Caco-2 (cell line): ENCODE measurements at regions not wholly inside any gene's neighbourhood (a gene's known extent, or its start where the extent isn't known, plus 50 kb on each side); places are given as distances from the start of the nearest gene placed in this dataset.

Source experiments
- BruUV-seq: library from RNA; stranded (reverse); fragments of 400-500 nt; replicated peaks from 2 replicates; lab custom pipeline; 2021; lab: Mats Ljungman, UMichigan
- CTCF ChIA-PET: fragments of 300-600 bp; sonication (Branson Sonifier 250); formaldehyde crosslinking; loops from one replicate; lab custom pipeline; 2022; ENCODE audit warnings: antibody characterized with exemption; lab: Charles Lee
- POLR2A ChIA-PET: fragments of 300-600 bp; sonication (Branson Sonifier 250); formaldehyde crosslinking; loops from one replicate; lab custom pipeline; 2022; ENCODE audit warnings: antibody characterized with exemption; lab: Charles Lee
- DNase-seq, 2 experiments: peaks; one replicate each; pipeline versions ENCODE4 v3.0.0 to v3.0.0-alpha.2; 2020 to 2022
- H3K27me3 ChIP-seq: replicated peaks from 2 replicates; pipeline ENCODE4 v1.6.0; 2011; ENCODE audit warnings: low read length; ENCODE audit not compliant: control insufficient read depth, insufficient read depth
- H3K36me3 ChIP-seq: 2 replicates; pipeline ENCODE4 v1.5.1; 2011; ENCODE audit warnings: low read length; ENCODE audit not compliant: control insufficient read depth, insufficient read depth
- H3K4me1 ChIP-seq: fragments of 250-450 bp; sonication (Bioruptor Pico); 2 replicates; pipeline ENCODE4 v1.5.1; 2020; ENCODE audit warnings: mild to moderate bottlenecking
- H3K4me3 ChIP-seq: 2 replicates; pipeline ENCODE4 v1.5.1; 2011; ENCODE audit warnings: low read depth, mild to moderate bottlenecking, control low read depth, low read length
- H3K9me3 ChIP-seq: fragments of 250-450 bp; sonication (Bioruptor Pico); 2 replicates; pipeline ENCODE4 v1.5.1; 2020; ENCODE audit warnings: mild to moderate bottlenecking, moderate library complexity
- H3K27ac Mint-ChIP-seq: one replicate; pipeline ENCODE4 v1.8.0; 2022; ENCODE audit warnings: mixed read lengths; ENCODE audit not compliant: unreplicated experiment
- H3K27me3 Mint-ChIP-seq: one replicate; pipeline ENCODE4 v1.8.0; 2022; ENCODE audit warnings: mixed read lengths; ENCODE audit not compliant: insufficient read depth, unreplicated experiment
- H3K36me3 Mint-ChIP-seq: one replicate; pipeline ENCODE4 v1.8.0; 2022; ENCODE audit warnings: mild to moderate bottlenecking, mixed read lengths; ENCODE audit not compliant: insufficient read depth, unreplicated experiment
- H3K4me1 Mint-ChIP-seq: one replicate; pipeline ENCODE4 v1.8.0; 2022; ENCODE audit warnings: low read depth, mixed read lengths; ENCODE audit not compliant: unreplicated experiment
- H3K4me3 Mint-ChIP-seq: one replicate; pipeline ENCODE4 v1.8.0; 2022; ENCODE audit warnings: mild to moderate bottlenecking, moderate library complexity, mixed read lengths; ENCODE audit not compliant: unreplicated experiment
- H3K9me3 Mint-ChIP-seq: one replicate; pipeline ENCODE4 v1.8.0; 2022; ENCODE audit warnings: mixed read lengths; ENCODE audit not compliant: unreplicated experiment
- intact Hi-C: fragments of 100-400 bp; cut with micrococcal nuclease; formaldehyde crosslinking; loops from one replicate; pipeline ENCODE4 v1.10.0; 2022; ENCODE audit not compliant: unreplicated experiment
- TF ChIP-seq, protein P1 (sequence below), 2 experiments: fragments of 200-600 bp in 1 of 2; IDR thresholded peaks; 1 replicate in 1 of 2; 2 replicates in 1 of 2; pipeline versions ENCODE4 v1.5.1 to v1.8.0; 2011 to 2022; ENCODE audit warnings: antibody characterized with exemption in 1 of 2, control low read depth in 1 of 2, inconsistent platforms in 1 of 2, low read depth in 1 of 2, low read length in 1 of 2, mild to moderate bottlenecking in 1 of 2, moderate library complexity in 1 of 2; ENCODE audit not compliant: insufficient read depth in 1 of 2, severe bottlenecking in 1 of 2, unreplicated experiment in 1 of 2

DNA sequence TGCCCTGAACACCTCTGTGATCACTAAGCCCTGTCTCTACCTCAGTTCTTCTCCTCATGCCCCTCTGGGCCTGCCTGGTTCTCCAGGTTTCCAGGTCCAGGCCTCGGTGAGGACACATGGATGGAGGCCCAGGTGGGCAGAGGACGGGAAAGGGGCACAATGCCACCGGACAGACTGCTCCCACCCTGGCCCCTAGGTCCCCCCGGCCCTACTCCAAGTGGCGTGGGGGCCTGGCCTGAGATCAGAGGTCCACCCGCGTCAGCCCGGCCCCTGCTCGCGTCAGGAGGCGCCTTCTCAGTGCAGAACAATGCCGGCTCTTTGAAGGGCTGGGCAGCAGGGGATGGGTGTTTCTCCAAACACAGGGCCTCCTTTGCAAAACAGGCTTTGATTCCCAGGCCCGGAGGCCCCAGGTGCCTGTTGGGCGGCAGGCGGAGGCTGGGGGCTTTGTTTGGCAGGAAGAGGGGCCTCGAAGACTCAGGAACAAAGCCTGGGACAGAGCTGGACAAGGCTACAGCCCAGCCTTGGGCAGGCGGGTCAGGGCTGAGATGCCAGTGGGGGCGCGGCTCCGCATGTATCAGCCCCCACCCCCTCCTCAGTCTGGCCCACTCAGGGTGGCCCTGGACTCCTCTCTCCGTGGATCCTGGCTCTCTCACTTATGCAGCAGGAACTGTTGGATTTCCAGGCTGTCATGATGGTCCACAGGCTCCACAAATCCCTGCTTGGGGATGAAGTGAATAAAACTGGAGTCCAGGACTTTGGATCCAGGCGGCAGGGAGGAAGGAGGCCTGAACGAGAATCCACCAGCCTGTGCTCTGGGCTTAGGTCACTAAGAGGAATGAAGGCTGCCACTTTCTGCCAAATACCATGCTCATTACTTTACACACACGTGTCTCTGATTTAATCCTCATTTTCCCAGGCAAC, 77.4 kb upstream of the SLC2A1 start:
- H3K27me3 Mint-ChIP-seq = no peaks in the 10 kb centered on the region
- intact Hi-C loops = no loop called here
- no peaks in the 10 kb centered on the region for H3K36me3 ChIP-seq
- no peaks in the 10 kb centered on the region for H3K9me3 ChIP-seq
- H3K4me1 Mint-ChIP-seq = peaks cover 24% of the 10 kb centered on the region
- TF ChIP-seq, protein P1, sequence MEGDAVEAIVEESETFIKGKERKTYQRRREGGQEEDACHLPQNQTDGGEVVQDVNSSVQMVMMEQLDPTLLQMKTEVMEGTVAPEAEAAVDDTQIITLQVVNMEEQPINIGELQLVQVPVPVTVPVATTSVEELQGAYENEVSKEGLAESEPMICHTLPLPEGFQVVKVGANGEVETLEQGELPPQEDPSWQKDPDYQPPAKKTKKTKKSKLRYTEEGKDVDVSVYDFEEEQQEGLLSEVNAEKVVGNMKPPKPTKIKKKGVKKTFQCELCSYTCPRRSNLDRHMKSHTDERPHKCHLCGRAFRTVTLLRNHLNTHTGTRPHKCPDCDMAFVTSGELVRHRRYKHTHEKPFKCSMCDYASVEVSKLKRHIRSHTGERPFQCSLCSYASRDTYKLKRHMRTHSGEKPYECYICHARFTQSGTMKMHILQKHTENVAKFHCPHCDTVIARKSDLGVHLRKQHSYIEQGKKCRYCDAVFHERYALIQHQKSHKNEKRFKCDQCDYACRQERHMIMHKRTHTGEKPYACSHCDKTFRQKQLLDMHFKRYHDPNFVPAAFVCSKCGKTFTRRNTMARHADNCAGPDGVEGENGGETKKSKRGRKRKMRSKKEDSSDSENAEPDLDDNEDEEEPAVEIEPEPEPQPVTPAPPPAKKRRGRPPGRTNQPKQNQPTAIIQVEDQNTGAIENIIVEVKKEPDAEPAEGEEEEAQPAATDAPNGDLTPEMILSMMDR (IDR thresholded peaks at IDR 0.05; ENCODE audit: insufficient read depth in 1 of 2, low read depth in 1 of 2, low read length in 1 of 2, severe bottlenecking in 1 of 2, unreplicated experiment in 1 of 2) = no peak
- BruUV-seq = no TSS peak
- POLR2A ChIA-PET = no interaction called here
- H3K4me1 ChIP-seq = peaks cover 71% of the 10 kb centered on the region
- no peaks in the 10 kb centered on the region for H3K27me3 ChIP-seq
- H3K9me3 Mint-ChIP-seq = no peaks in the 10 kb centered on the region
- H3K4me3 Mint-ChIP-seq = no peak overlapping the region
- CTCF ChIA-PET = interaction anchor here (1.3 kb wide), 1 partner anchor 38 kb away, joined by 3 read pairs; no protein-coding TSS in a partner anchor
- no peaks in the 10 kb centered on the region for H3K36me3 Mint-ChIP-seq
- H3K27ac Mint-ChIP-seq = peak overlapping the region; percentile 73
- DNase-seq = peak in 1 of 2 experiments; percentile 42
- H3K4me3 ChIP-seq = no peak overlapping the region

DNA sequence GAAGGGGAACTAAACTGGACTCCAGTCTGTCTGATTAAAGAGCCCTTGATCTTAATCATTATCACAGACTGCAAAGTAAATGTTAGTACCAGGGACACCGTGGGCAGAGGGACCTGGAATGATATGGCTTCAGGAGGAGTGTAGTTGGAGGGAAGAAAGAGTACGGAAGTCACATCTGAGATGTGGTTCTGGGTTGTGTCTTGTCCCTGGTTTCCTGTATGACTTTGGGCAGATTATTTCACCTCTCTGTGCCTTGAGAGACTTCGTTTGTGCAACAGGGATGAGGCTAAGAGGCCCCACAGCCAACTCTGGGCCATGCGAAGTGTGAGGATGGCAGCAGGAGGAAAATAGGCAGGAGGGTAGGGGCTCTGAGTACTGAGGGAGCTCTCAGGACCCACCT, 76.1 kb upstream of the SLC2A1 start:
- CTCF ChIA-PET = no interaction called here
- no peaks in the 10 kb centered on the region for H3K27me3 ChIP-seq
- no peak overlapping the region for H3K4me3 Mint-ChIP-seq
- H3K9me3 Mint-ChIP-seq = no peaks in the 10 kb centered on the region
- H3K4me1 ChIP-seq = peaks cover 68% of the 10 kb centered on the region
- H3K27ac Mint-ChIP-seq = peak overlapping the region; percentile 73
- DNase-seq = no peak
- intact Hi-C loops = no loop called here
- TF ChIP-seq, protein P1 (IDR thresholded peaks at IDR 0.05; ENCODE audit: insufficient read depth in 1 of 2, low read depth in 1 of 2, low read length in 1 of 2, severe bottlenecking in 1 of 2, unreplicated experiment in 1 of 2) = no peak
- H3K36me3 Mint-ChIP-seq = no peaks in the 10 kb centered on the region
- no peaks in the 10 kb centered on the region for H3K9me3 ChIP-seq
- TSS peak; percentile 54 for BruUV-seq
- POLR2A ChIA-PET = interaction anchor here (0.5 kb wide), 1 partner anchor 363 kb away, joined by 4 read pairs; no protein-coding TSS in a partner anchor
- H3K4me3 ChIP-seq = no peak overlapping the region
- H3K36me3 ChIP-seq = no peaks in the 10 kb centered on the region
- peaks cover 23% of the 10 kb centered on the region for H3K4me1 Mint-ChIP-seq
- H3K27me3 Mint-ChIP-seq = no peaks in the 10 kb centered on the region

DNA sequence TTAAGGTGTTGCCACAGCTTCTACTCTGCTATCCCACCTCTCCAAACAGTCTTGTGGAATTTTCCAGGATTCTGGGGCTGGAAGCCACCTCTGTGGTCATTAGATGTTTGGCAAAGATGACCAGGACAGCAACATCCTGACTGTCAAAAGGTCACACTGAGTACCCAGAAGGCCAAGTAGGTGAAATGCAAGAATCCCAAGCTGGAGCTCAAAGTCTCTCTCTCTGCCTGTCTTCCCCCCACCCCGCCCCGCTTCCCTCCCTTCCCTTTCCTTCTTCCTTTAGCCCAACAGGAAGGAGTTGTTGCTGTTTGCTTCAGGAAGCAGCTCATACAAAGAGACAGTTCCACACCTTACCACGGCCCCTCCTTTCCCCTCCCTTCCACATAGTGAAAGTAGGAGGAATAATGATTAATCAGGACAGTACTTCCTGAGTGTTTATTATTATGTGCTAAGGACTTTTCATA, 75.6 kb upstream of the SLC2A1 start:
- intact Hi-C loops = no loop called here
- Mint-ChIP-seq H3K36me3 (no peaks in the 10 kb centered on the region), H3K9me3 (no peaks in the 10 kb centered on the region), H3K4me3 (no peak overlapping the region), H3K27me3 (no peaks in the 10 kb centered on the region), H3K27ac (peak overlapping the region; percentile 73), H3K4me1 (peaks cover 23% of the 10 kb centered on the region)
- Histone ChIP-seq H3K4me3 (no peak overlapping the region), H3K27me3 (no peaks in the 10 kb centered on the region), H3K9me3 (no peaks in the 10 kb centered on the region), H3K4me1 (peaks cover 62% of the 10 kb centered on the region), H3K36me3 (no peaks in the 10 kb centered on the region)
- POLR2A ChIA-PET = interaction anchor here (0.5 kb wide), 2 partner anchors 151 to 362 kb away, joined by 4 to 7 read pairs; no protein-coding TSS in a partner anchor
- peak in 1 of 2 experiments; percentile 73 for DNase-seq
- CTCF ChIA-PET = interaction anchor here (0.6 kb wide), 1 partner anchor 41 kb away, joined by 3 read pairs; no protein-coding TSS in a partner anchor
- no TSS peak for BruUV-seq
- TF ChIP-seq, protein P1 (IDR thresholded peaks at IDR 0.05; ENCODE audit: insufficient read depth in 1 of 2, low read depth in 1 of 2, low read length in 1 of 2, severe bottlenecking in 1 of 2, unreplicated experiment in 1 of 2) = no peak
